Trophoblast cell (in vitro differentiated cells and primary cell): ENCODE measurements at regions not wholly inside any gene's neighbourhood (a gene's known extent, or its start where the extent isn't known, plus 50 kb on each side); places are given as distances from the start of the nearest gene placed in this dataset.
"Not testable (repeated sequence)": the region's sequence is repeated elsewhere in the genome, so short reads cannot be mapped to it uniquely, and the experiment has no call there.

Experiments used
- DNase-seq, 2 donors: peaks; one replicate each; pipeline ENCODE4 v3.0.0-alpha.2; 2016
- H2AFZ ChIP-seq: 2 replicates; pipeline ENCODE4 v1.6.1; 2013; ENCODE audit warnings: low read length, moderate library complexity, mild to moderate bottlenecking; ENCODE audit not compliant: insufficient read depth, poor library complexity
- H2AK5ac ChIP-seq: 2 replicates; pipeline ENCODE4 v1.6.1; 2013; ENCODE audit warnings: mild to moderate bottlenecking, low read length
- H2BK120ac ChIP-seq: 2 replicates; pipeline ENCODE4 v1.6.1; 2013; ENCODE audit warnings: low read length, mild to moderate bottlenecking, moderate library complexity; ENCODE audit not compliant: insufficient read depth, poor library complexity
- H2BK12ac ChIP-seq: 2 replicates; pipeline ENCODE4 v1.6.1; 2013; ENCODE audit warnings: mild to moderate bottlenecking, low read length, moderate library complexity
- H2BK5ac ChIP-seq: 2 replicates; pipeline ENCODE4 v1.6.1; 2013; ENCODE audit warnings: low read length, low read depth, moderate library complexity, mild to moderate bottlenecking; ENCODE audit not compliant: poor library complexity
- H3K14ac ChIP-seq: 2 replicates; pipeline ENCODE4 v1.6.1; 2013; ENCODE audit warnings: mild to moderate bottlenecking, low read length
- H3K18ac ChIP-seq: 2 replicates; pipeline ENCODE4 v1.6.1; 2013; ENCODE audit warnings: mild to moderate bottlenecking, low read length
- H3K23ac ChIP-seq: 2 replicates; pipeline ENCODE4 v1.6.1; 2013; ENCODE audit warnings: low read length
- H3K27ac ChIP-seq: 2 replicates; pipeline ENCODE4 v1.5.1; 2013; ENCODE audit warnings: low read depth, mild to moderate bottlenecking, inconsistent platforms, low read length, moderate library complexity
- H3K27me3 ChIP-seq: 2 replicates; pipeline ENCODE4 v1.6.1; 2013; ENCODE audit warnings: inconsistent platforms, mild to moderate bottlenecking, low read length, moderate library complexity; ENCODE audit not compliant: insufficient read depth
- H3K36me3 ChIP-seq, 2 experiments: 1 replicate in 1 of 2; 2 replicates in 1 of 2; pipeline ENCODE4 v1.6.1; 2013; ENCODE audit warnings: low read length in 2 of 2, mild to moderate bottlenecking in 2 of 2, moderate library complexity in 1 of 2; ENCODE audit not compliant: insufficient read depth in 2 of 2, control insufficient read depth in 1 of 2
- H3K4ac ChIP-seq: 2 replicates; pipeline ENCODE4 v1.6.1; 2013; ENCODE audit warnings: low read depth, mild to moderate bottlenecking, low read length, moderate library complexity
- H3K4me1 ChIP-seq, 2 experiments: 1 replicate in 1 of 2; 2 replicates in 1 of 2; pipeline ENCODE4 v1.6.1; 2013; ENCODE audit warnings: low read length in 2 of 2, mild to moderate bottlenecking in 2 of 2, moderate library complexity in 1 of 2; ENCODE audit not compliant: insufficient read depth in 2 of 2, control insufficient read depth in 1 of 2
- H3K4me2 ChIP-seq: 2 replicates; pipeline ENCODE4 v1.6.1; 2013; ENCODE audit warnings: inconsistent platforms, mild to moderate bottlenecking, low read length, moderate library complexity
- H3K4me3 ChIP-seq: 2 replicates; pipeline ENCODE4 v1.5.1; 2013; ENCODE audit warnings: mild to moderate bottlenecking, low read depth, low read length, inconsistent platforms
- H3K79me1 ChIP-seq: one replicate; pipeline ENCODE4 v1.6.1; 2013; ENCODE audit warnings: low read length
- H3K79me2 ChIP-seq: 2 replicates; pipeline ENCODE4 v1.6.1; 2013; ENCODE audit warnings: low read length, mild to moderate bottlenecking; ENCODE audit not compliant: control insufficient read depth, insufficient read depth, poor library complexity
- H3K9ac ChIP-seq: 2 replicates; pipeline ENCODE4 v1.6.1; 2013; ENCODE audit warnings: mild to moderate bottlenecking, low read length
- H3K9me3 ChIP-seq: 2 replicates; pipeline ENCODE4 v1.6.1; 2013; ENCODE audit warnings: low read depth, mild to moderate bottlenecking, control low read depth, inconsistent platforms, low read length; ENCODE audit not compliant: insufficient read depth
- H4K12ac ChIP-seq: 2 replicates; pipeline ENCODE4 v1.6.1; 2013; ENCODE audit warnings: low read depth, mild to moderate bottlenecking, low read length, moderate library complexity
- H4K8ac ChIP-seq: 2 replicates; pipeline ENCODE4 v1.6.1; 2013; ENCODE audit warnings: low read depth, mild to moderate bottlenecking, low read length, moderate library complexity
- H4K91ac ChIP-seq: one replicate; pipeline ENCODE4 v1.6.1; 2013; ENCODE audit warnings: low read depth, mild to moderate bottlenecking, low read length, moderate library complexity
- WGBS: extraction: QIAGEN DNeasy Blood & Tissue Kit; methylation state at CpG from one replicate; pipeline ENCODE4 v1.1.7; 2013; ENCODE audit warnings: missing lambda C conversion rate; ENCODE audit not compliant: insufficient read length, insufficient coverage; ENCODE audit errors: extremely low coverage; 5-methylcytosine and 5-hydroxymethylcytosine counted together

DNA sequence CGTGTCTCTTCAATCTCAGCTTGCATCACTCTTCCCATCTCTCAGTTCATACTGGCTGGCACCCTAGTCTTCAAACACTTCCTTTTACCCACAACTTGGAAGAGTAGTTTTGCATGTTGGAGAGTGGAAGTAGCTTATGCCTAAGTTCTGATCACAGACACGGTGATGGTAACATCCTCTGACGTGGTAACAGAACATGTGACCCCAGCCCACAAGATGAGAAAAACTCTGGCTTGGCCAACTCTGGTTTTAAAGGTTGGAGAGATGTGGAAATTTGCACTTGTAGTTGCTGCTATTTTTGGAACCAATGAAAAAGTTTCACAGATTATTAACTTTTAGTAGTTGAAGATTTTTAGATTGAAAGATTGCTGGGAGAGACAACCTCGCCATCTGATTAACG lies 155.4 kb upstream of the SLC35G4 start:
- Histone ChIP-seq H3K18ac (no peak overlapping the region), H3K14ac (no peak overlapping the region), H4K8ac (no peak overlapping the region), H3K79me1 (no peaks in the 10 kb centered on the region), H4K12ac (no peak overlapping the region), H3K4me3 (no peak overlapping the region), H3K9me3 (no peaks in the 10 kb centered on the region), H4K91ac (no peak overlapping the region), H3K36me3 (no peaks in the 10 kb centered on the region), H3K4me1 (no peaks in the 10 kb centered on the region), H2BK120ac (no peak overlapping the region), H2AFZ (no peak overlapping the region), H3K23ac (no peak overlapping the region), H3K4ac (no peak overlapping the region), H2AK5ac (no peak overlapping the region), H3K9ac (no peak overlapping the region), H2BK12ac (no peak overlapping the region), H3K27me3 (no peaks in the 10 kb centered on the region), H3K4me2 (no peak overlapping the region), H3K27ac (no peak overlapping the region), H3K79me2 (no peaks in the 10 kb centered on the region), H2BK5ac (no peak overlapping the region)
- WGBS, result no CpG with 5 or more reads among the region's 5 CpGs
- no peak for DNase-seq

DNA sequence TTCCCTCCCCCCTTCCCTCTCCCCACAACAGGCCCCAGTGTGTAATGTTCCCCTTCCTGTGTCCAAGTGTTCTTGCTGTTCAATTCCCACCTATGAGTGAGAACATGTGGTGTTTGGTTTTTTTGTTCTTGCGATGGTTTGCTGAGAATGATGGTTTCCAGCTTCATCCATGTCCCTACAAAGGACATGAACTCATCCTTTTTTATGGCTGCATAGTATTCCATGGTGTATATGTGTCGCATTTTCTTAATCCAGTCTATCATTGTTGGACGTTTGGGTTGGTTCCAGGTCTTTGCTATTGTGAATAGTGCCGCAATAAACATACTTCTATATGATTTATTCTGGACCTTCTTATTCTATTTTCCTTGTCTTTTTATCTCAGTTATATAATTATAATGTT lies 165.2 kb upstream of the SLC35G4 start:
- not testable (repeated sequence) for H3K27ac ChIP-seq, H2BK5ac ChIP-seq, H4K12ac ChIP-seq, H3K9ac ChIP-seq, H4K91ac ChIP-seq, H3K18ac ChIP-seq, H3K79me2 ChIP-seq, H2AK5ac ChIP-seq, H3K23ac ChIP-seq, H3K79me1 ChIP-seq, H3K4me3 ChIP-seq, H3K4ac ChIP-seq, H2BK120ac ChIP-seq, H3K36me3 ChIP-seq, H3K4me2 ChIP-seq, H3K4me1 ChIP-seq, DNase-seq, H4K8ac ChIP-seq, H3K9me3 ChIP-seq, H2BK12ac ChIP-seq, H2AFZ ChIP-seq, H3K27me3 ChIP-seq, H3K14ac ChIP-seq
- WGBS, result no CpG with 5 or more reads among the region's 4 CpGs

DNA sequence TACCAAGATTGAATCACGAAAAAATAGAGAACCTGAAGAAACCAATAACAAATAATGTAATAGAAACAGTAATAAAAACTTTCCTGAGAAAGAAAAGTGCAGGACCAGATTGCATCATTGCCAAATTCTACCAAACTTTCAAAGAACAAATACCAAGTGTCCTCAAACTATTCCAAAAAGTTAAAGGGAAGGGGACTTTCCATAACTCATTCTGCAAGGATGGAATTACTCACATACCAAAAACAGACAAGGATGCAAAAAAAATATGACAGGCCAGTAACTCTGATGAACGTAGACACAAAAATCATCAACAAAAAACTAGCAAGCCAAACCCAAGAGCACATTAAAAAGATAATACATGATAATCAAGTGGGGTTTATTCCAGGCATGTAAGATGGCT lies 172.3 kb upstream of the SLC35G4 start:
- H3K9ac ChIP-seq, result no peak overlapping the region
- no peaks in the 10 kb centered on the region for H3K36me3 ChIP-seq
- H2BK5ac ChIP-seq, result no peak overlapping the region
- no peaks in the 10 kb centered on the region for H3K27me3 ChIP-seq
- no peak overlapping the region for H3K23ac ChIP-seq
- H2BK120ac ChIP-seq, result no peak overlapping the region
- no peak for DNase-seq
- no peak overlapping the region for H2AK5ac ChIP-seq
- H2AFZ ChIP-seq, result no peak overlapping the region
- no peak overlapping the region for H4K91ac ChIP-seq
- H3K4me1 ChIP-seq, result no peaks in the 10 kb centered on the region
- H3K18ac ChIP-seq, result no peak overlapping the region
- no peak overlapping the region for H3K4me2 ChIP-seq
- no peaks in the 10 kb centered on the region for H3K79me1 ChIP-seq
- H3K4me3 ChIP-seq, result no peak overlapping the region
- no peaks in the 10 kb centered on the region for H3K79me2 ChIP-seq
- no peak overlapping the region for H4K8ac ChIP-seq
- no peak overlapping the region for H3K4ac ChIP-seq
- H4K12ac ChIP-seq, result no peak overlapping the region
- WGBS, result no CpG with 5 or more reads among the region's 2 CpGs
- no peak overlapping the region for H3K27ac ChIP-seq
- no peak overlapping the region for H2BK12ac ChIP-seq
- no peak overlapping the region for H3K14ac ChIP-seq
- no peaks in the 10 kb centered on the region for H3K9me3 ChIP-seq

DNA sequence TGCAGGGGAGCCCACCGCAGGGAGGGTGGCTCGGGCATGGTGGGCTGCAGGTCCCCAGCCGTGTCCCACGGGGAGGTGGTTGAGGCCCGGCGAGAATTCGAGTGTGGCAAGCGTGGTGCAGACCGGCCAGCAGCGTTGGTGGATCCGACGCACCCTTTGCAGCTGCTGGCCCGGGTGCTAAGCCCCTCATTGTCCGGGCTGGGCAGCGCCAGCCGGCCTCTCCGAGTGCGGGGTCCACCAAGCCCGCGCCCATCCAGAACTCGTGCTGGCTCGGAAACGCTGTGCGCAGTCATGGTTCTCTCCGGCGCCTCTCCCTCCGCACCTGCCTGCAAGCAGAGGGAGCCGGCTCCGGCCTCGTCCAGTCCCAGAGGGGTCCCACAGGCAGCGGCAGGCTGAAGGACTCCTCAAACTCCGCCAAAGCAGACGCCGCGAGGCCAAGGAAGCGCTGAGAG lies 177.0 kb upstream of the SLC35G4 start:
- no peak overlapping the region for H2BK5ac ChIP-seq
- no peak overlapping the region for H3K9ac ChIP-seq
- H2AK5ac ChIP-seq, result no peak overlapping the region
- no peak overlapping the region for H3K4me2 ChIP-seq
- H2BK120ac ChIP-seq, result no peak overlapping the region
- H3K27me3 ChIP-seq, result no peaks in the 10 kb centered on the region
- no peak overlapping the region for H3K4me3 ChIP-seq
- no peak overlapping the region for H3K18ac ChIP-seq
- H3K4ac ChIP-seq, result no peak overlapping the region
- H3K79me1 ChIP-seq, result no peaks in the 10 kb centered on the region
- no peak overlapping the region for H2BK12ac ChIP-seq
- no peaks in the 10 kb centered on the region for H3K4me1 ChIP-seq
- no peaks in the 10 kb centered on the region for H3K36me3 ChIP-seq
- H3K27ac ChIP-seq, result no peak overlapping the region
- peaks cover 7% of the 10 kb centered on the region for H3K9me3 ChIP-seq
- no peak overlapping the region for H3K23ac ChIP-seq
- no peak overlapping the region for H3K14ac ChIP-seq
- H4K8ac ChIP-seq, result no peak overlapping the region
- WGBS, result no CpG with 5 or more reads among the region's 36 CpGs
- DNase-seq, result no peak
- H4K91ac ChIP-seq, result no peak overlapping the region
- no peak overlapping the region for H4K12ac ChIP-seq
- no peak overlapping the region for H2AFZ ChIP-seq
- no peaks in the 10 kb centered on the region for H3K79me2 ChIP-seq
